Spleen (tissue), 11 donors: ENCODE measurements at regions not wholly inside any gene's neighbourhood (a gene's known extent, or its start where the extent isn't known, plus 50 kb on each side); places are given as distances from the start of the nearest gene placed in this dataset.

ENCODE experiments used
- DNase-seq: peaks from one replicate; pipeline ENCODE4 v3.0.0-alpha.2; 2020
- H3K27ac ChIP-seq, 8 donors: fragments of 200-600 bp; sonication (generic) in 7 of 8; 1 replicate in 4 of 8; 2 replicates in 4 of 8; pipeline versions ENCODE4 v1.5.0 to v1.8.0; 2016 to 2021; ENCODE audit warnings: inconsistent platforms in 4 of 8, mild to moderate bottlenecking in 4 of 8, moderate library complexity in 1 of 8
- H3K27me3 ChIP-seq, 7 donors: fragments of 200-600 bp; sonication (generic) in 6 of 7; replicated peaks in 1 of 7; 1 replicate in 4 of 7; 2 replicates in 3 of 7; pipeline versions ENCODE4 v1.5.0 to v1.8.0; 2016 to 2021; ENCODE audit warnings: inconsistent platforms in 3 of 7, mild to moderate bottlenecking in 1 of 7
- H3K36me3 ChIP-seq, 6 donors: fragments of 200-600 bp; sonication (generic) in 5 of 6; 1 replicate in 4 of 6; 2 replicates in 2 of 6; pipeline versions ENCODE4 v1.5.0 to v1.8.0; 2016 to 2021; ENCODE audit warnings: inconsistent platforms in 2 of 6
- H3K4me1 ChIP-seq, 6 donors: fragments of 200-600 bp; sonication (generic) in 5 of 6; 1 replicate in 3 of 6; 2 replicates in 3 of 6; pipeline versions ENCODE4 v1.5.0 to v1.8.0; 2016 to 2021; ENCODE audit warnings: inconsistent platforms in 3 of 6
- H3K4me3 ChIP-seq, 8 donors: fragments of 200-600 bp; sonication (generic) in 7 of 8; 1 replicate in 4 of 8; 2 replicates in 4 of 8; pipeline versions ENCODE4 v1.5.0 to v1.8.0; 2016 to 2021; ENCODE audit warnings: inconsistent platforms in 4 of 8, mild to moderate bottlenecking in 4 of 8, moderate library complexity in 2 of 8
- H3K9me3 ChIP-seq, 8 donors: fragments of 200-600 bp; sonication (generic) in 7 of 8; 1 replicate in 4 of 8; 2 replicates in 4 of 8; pipeline versions ENCODE4 v1.5.0 to v1.8.0; 2016 to 2021; ENCODE audit warnings: inconsistent platforms in 4 of 8
- POLR2A ChIP-seq, 3 donors: fragments of 450-650 bp; IDR thresholded peaks; one replicate each; pipeline ENCODE4 v1.5.1; 2017; ENCODE audit warnings: antibody characterized with exemption in 3 of 3, mild to moderate bottlenecking in 1 of 3
- POLR2AphosphoS5 ChIP-seq, 3 donors: sonication (generic); formaldehyde crosslinking; IDR thresholded peaks; one replicate each; pipeline ENCODE4 v1.5.1; 2017; ENCODE audit warnings: antibody characterized with exemption in 3 of 3
- WGBS, 5 donors: extraction: QIAGEN DNeasy Blood & Tissue Kit in 3 of 5; methylation state at CpG; one replicate each; pipeline versions ENCODE4 v1.1.5 to v1.1.7; 2013 to 2018; 5-methylcytosine and 5-hydroxymethylcytosine counted together
- intact Hi-C: fragments of 100-400 bp; cut with DNase I; formaldehyde crosslinking; loops from one replicate; pipeline ENCODE4 v1.15.0; 2023; ENCODE audit warnings: low total_unique reads
- TF ChIP-seq, protein P1 (sequence below), 11 experiments: fragments of 200-600 bp in 7 of 11; fragments of 450-650 bp in 4 of 11; sonication (generic) in 4 of 11; IDR thresholded peaks in 8 of 11; conservative IDR thresholded peaks in 3 of 11; 1 replicate in 7 of 11; 2 replicates in 4 of 11; pipeline versions ENCODE4 v1.4.0 to v1.8.0; 2016 to 2021; ENCODE audit warnings: antibody characterized with exemption in 11 of 11, inconsistent platforms in 4 of 11, mild to moderate bottlenecking in 1 of 11
- donor health status: healthy with polysubstance abuse.
- donor health status: DM: no; HTN: no; CAD: no; lungs with moderate emphysema.
- donor health status: DM: no; HTN: no; CAD: no.
- donor health status: Bipolar disorder and iron deficiency.
- donor health status: healthy.
- donor health status: DM: no; HTN: no; CAD: no.
- donor health status: DM: yes; HTN: yes; CAD: no.

- Histone ChIP-seq H3K36me3 (no peaks in the 10 kb centered on the region), H3K4me3 (no peak overlapping the region), H3K9me3 (no peaks in the 10 kb centered on the region), H3K4me1 (peaks cover 0 to 32% (median 16%) of the 10 kb centered on the region in 6 donors), H3K27me3 (no peaks in the 10 kb centered on the region), H3K27ac (no peak overlapping the region)
- TF ChIP-seq POLR2A (IDR thresholded peaks at IDR 0.05) (no peak), POLR2AphosphoS5 (IDR thresholded peaks at IDR 0.05) (peak in 2 of 3 donors; percentile 51 to 57)
- TF ChIP-seq, protein P1, sequence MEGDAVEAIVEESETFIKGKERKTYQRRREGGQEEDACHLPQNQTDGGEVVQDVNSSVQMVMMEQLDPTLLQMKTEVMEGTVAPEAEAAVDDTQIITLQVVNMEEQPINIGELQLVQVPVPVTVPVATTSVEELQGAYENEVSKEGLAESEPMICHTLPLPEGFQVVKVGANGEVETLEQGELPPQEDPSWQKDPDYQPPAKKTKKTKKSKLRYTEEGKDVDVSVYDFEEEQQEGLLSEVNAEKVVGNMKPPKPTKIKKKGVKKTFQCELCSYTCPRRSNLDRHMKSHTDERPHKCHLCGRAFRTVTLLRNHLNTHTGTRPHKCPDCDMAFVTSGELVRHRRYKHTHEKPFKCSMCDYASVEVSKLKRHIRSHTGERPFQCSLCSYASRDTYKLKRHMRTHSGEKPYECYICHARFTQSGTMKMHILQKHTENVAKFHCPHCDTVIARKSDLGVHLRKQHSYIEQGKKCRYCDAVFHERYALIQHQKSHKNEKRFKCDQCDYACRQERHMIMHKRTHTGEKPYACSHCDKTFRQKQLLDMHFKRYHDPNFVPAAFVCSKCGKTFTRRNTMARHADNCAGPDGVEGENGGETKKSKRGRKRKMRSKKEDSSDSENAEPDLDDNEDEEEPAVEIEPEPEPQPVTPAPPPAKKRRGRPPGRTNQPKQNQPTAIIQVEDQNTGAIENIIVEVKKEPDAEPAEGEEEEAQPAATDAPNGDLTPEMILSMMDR (IDR thresholded peaks at IDR 0.05 in 8 of 11, conservative IDR thresholded peaks at IDR 0.05 in 3 of 11) = peak; percentile 51 to 92 (median 82)
- peak; percentile 91 for DNase-seq
- WGBS, 5 donors = 35 to 42% (median 37%) methylated on average over 12 to 16 of the region's 16 CpGs
- intact Hi-C loops = no loop called here
These were observed 163.4 kb upstream of the CIBAR2 start for GRCh38 chr16:85275533-85276249.

GRCh38 chr16:85276258-85276657, 164.0 kb upstream of the CIBAR2 start:
- Histone ChIP-seq H3K4me1 (peaks cover 0 to 32% (median 16%) of the 10 kb centered on the region in 6 donors), H3K27me3 (no peaks in the 10 kb centered on the region), H3K27ac (no peak overlapping the region), H3K36me3 (no peaks in the 10 kb centered on the region), H3K9me3 (no peaks in the 10 kb centered on the region), H3K4me3 (no peak overlapping the region)
- TF ChIP-seq POLR2A (IDR thresholded peaks at IDR 0.05) (no peak), POLR2AphosphoS5 (IDR thresholded peaks at IDR 0.05) (no peak)
- TF ChIP-seq, protein P1 (IDR thresholded peaks at IDR 0.05 in 8 of 11, conservative IDR thresholded peaks at IDR 0.05 in 3 of 11) = no peak
- intact Hi-C loops = no loop called here
- 77 to 92% (median 82%) methylated on average over 12 of the region's 12 CpGs for WGBS, 5 donors
- no peak for DNase-seq

DNA sequence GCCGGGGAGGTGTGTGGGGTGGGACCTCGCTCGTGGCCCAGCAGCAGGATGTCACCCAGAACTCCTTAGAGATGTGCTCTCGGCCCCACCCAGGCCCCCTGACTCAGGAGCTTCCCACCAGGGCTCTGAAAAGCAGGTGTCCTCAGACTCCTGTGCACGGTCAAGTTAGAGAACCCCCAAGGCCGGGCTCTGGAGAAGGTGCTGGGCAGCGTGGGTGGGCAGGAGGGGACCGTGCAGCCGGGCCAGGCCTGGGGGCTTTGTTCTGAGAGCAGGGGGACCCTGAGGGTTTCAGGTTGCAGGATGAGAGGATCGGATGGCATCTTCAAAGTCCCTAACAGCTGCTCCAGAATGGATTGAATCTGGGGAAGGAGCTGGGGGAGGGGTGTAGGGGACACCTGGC, 164.4 kb upstream of the CIBAR2 start:
- Histone ChIP-seq H3K4me1 (peaks cover 0 to 32% (median 16%) of the 10 kb centered on the region in 6 donors), H3K27me3 (no peaks in the 10 kb centered on the region), H3K4me3 (no peak overlapping the region), H3K27ac (no peak overlapping the region), H3K9me3 (no peaks in the 10 kb centered on the region), H3K36me3 (no peaks in the 10 kb centered on the region)
- TF ChIP-seq POLR2A (IDR thresholded peaks at IDR 0.05) (no peak), POLR2AphosphoS5 (IDR thresholded peaks at IDR 0.05) (no peak)
- TF ChIP-seq, protein P1 (IDR thresholded peaks at IDR 0.05 in 8 of 11, conservative IDR thresholded peaks at IDR 0.05 in 3 of 11) = no peak
- DNase-seq = no peak
- intact Hi-C loops = no loop called here
- WGBS, 5 donors = 81 to 95% (median 89%) methylated on average over 9 to 10 of the region's 10 CpGs

DNA sequence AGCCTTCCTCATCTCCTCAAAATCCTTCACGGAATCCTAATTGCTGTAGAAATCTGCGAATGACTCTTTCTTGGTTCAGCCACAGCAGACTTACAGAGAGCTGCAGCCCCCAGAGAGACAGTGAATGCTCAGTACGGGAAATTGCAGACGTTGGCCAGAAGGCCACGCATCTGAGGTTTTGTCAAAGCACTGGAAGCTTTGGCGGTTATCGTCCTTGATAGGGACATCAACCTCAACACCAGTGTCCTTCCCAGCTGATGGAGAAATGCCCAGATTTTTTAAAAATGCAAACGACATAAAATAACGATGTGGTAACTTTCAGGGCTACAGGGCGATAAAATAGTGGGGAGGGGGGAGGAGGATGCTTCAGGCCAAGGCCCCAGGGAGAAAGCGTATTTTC, 166.6 kb upstream of the CIBAR2 start:
- no peak for TF ChIP-seq POLR2AphosphoS5 (IDR thresholded peaks at IDR 0.05)
- TF ChIP-seq, protein P1 (IDR thresholded peaks at IDR 0.05 in 8 of 11, conservative IDR thresholded peaks at IDR 0.05 in 3 of 11) = peak in 1 of 11 experiments; percentile 10
- no peak for TF ChIP-seq POLR2A (IDR thresholded peaks at IDR 0.05)
- H3K27me3 ChIP-seq = no peaks in the 10 kb centered on the region
- peaks cover 0 to 32% (median 16%) of the 10 kb centered on the region in 6 donors for H3K4me1 ChIP-seq
- no peaks in the 10 kb centered on the region for H3K9me3 ChIP-seq
- H3K4me3 ChIP-seq = no peak overlapping the region
- WGBS, 5 donors = 62 to 73% (median 68%) methylated on average over 11 of the region's 11 CpGs
- no peaks in the 10 kb centered on the region for H3K36me3 ChIP-seq
- peak overlapping the region in 6 of 8 donors; percentile 36 to 62 (median 52) for H3K27ac ChIP-seq
- intact Hi-C loops = no loop called here
- DNase-seq = no peak
